Keratinocyte (primary cell): ENCODE measurements at regions not wholly inside any gene's neighbourhood (a gene's known extent, or its start where the extent isn't known, plus 50 kb on each side); places are given as distances from the start of the nearest gene placed in this dataset.

Experiments used
- CTCF ChIP-seq, 3 experiments: IDR thresholded peaks in 1 of 3; conservative IDR thresholded peaks in 1 of 3; optimal IDR thresholded peaks in 1 of 3; 2 replicates in 2 of 3; 3 replicates in 1 of 3; pipeline versions ENCODE3 to v1.5.1; 2011; ENCODE audit warnings: low read length in 3 of 3, mild to moderate bottlenecking in 3 of 3, moderate library complexity in 2 of 3, control low read depth in 1 of 3, inconsistent platforms in 1 of 3; ENCODE audit not compliant: insufficient read depth in 2 of 3; ENCODE audit errors: extremely low read depth in 1 of 3
- EZH2 ChIP-seq: IDR thresholded peaks from one replicate; pipeline ENCODE4 v1.6.1; 2012; ENCODE audit warnings: inconsistent platforms, mild to moderate bottlenecking, low read length, moderate library complexity

GRCh38 chr15:85979929-85980328 lies 99.7 kb upstream of the AGBL1 start:
- TF ChIP-seq CTCF (optimal IDR thresholded peaks at IDR 0.05 in 1 of 3, IDR thresholded peaks at IDR 0.05 in 1 of 3, conservative IDR thresholded peaks at IDR 0.05 in 1 of 3; ENCODE audit: extremely low read depth in 1 of 3, insufficient read depth in 2 of 3, low read length in 3 of 3) (no peak), EZH2 (no peak)
